Liver (tissue), 3 donors: ENCODE measurements at regions not wholly inside any gene's neighbourhood (a gene's known extent, or its start where the extent isn't known, plus 50 kb on each side); places are given as distances from the start of the nearest gene placed in this dataset.

Experiments
- EGR1 ChIP-seq, 2 donors: IDR thresholded peaks; 2 replicates each; pipeline ENCODE4 v1.6.1; 2016 to 2018; ENCODE audit warnings: antibody characterized with exemption in 2 of 2, low read depth in 2 of 2
- FOXA1 ChIP-seq: IDR thresholded peaks from 2 replicates; pipeline ENCODE4 v1.6.1; 2016; ENCODE audit warnings: antibody characterized with exemption
- GABPA ChIP-seq, 2 donors: IDR thresholded peaks in 1 of 2; conservative IDR thresholded peaks in 1 of 2; 2 replicates each; pipeline ENCODE4 v1.6.1; 2016; ENCODE audit warnings: antibody characterized with exemption in 2 of 2, mild to moderate bottlenecking in 1 of 2, moderate library complexity in 1 of 2
- JUND ChIP-seq, 2 donors: IDR thresholded peaks; 2 replicates each; pipeline ENCODE4 v1.6.1; 2016; ENCODE audit warnings: antibody characterized with exemption in 2 of 2
- RAD21 ChIP-seq, 2 donors: IDR thresholded peaks; 2 replicates each; pipeline ENCODE4 v1.6.1; 2016; ENCODE audit warnings: antibody characterized with exemption in 2 of 2, mild to moderate bottlenecking in 2 of 2
- RXRA ChIP-seq, 2 donors: IDR thresholded peaks; 2 replicates each; pipeline ENCODE4 v1.6.1; 2017 to 2018; ENCODE audit warnings: antibody characterized with exemption in 2 of 2, mild to moderate bottlenecking in 1 of 2
- SP1 ChIP-seq: IDR thresholded peaks from 2 replicates; pipeline ENCODE4 v1.6.1; 2018; ENCODE audit warnings: antibody characterized with exemption, mild to moderate bottlenecking
- TAF1 ChIP-seq: conservative IDR thresholded peaks from 2 replicates; pipeline ENCODE4 v1.6.1; 2016; ENCODE audit warnings: antibody characterized with exemption, mild to moderate bottlenecking
- YY1 ChIP-seq: IDR thresholded peaks from 2 replicates; pipeline ENCODE4 v1.6.1; 2016; ENCODE audit warnings: antibody characterized with exemption, mild to moderate bottlenecking
- TF ChIP-seq, protein P1 (sequence below): fragments of 150-350 bp; IDR thresholded peaks from 2 replicates; pipeline ENCODE4 v1.5.1; 2017; ENCODE audit warnings: improper control_type of control experiment, low read depth, low read length; ENCODE audit not compliant: missing input control
- TF ChIP-seq, protein P2 (sequence below): IDR thresholded peaks from 2 replicates; pipeline ENCODE4 v1.6.1; 2016; ENCODE audit warnings: antibody characterized with exemption
- TF ChIP-seq, protein P3 (sequence below): IDR thresholded peaks from 2 replicates; pipeline ENCODE4 v1.6.1; 2016; ENCODE audit warnings: antibody characterized with exemption, mild to moderate bottlenecking
- TF ChIP-seq, protein P4 (sequence below): IDR thresholded peaks from 2 replicates; pipeline ENCODE4 v1.6.1; 2016; ENCODE audit warnings: antibody characterized with exemption
- donor health status: healthy.
- donor health status: healthy.

DNA sequence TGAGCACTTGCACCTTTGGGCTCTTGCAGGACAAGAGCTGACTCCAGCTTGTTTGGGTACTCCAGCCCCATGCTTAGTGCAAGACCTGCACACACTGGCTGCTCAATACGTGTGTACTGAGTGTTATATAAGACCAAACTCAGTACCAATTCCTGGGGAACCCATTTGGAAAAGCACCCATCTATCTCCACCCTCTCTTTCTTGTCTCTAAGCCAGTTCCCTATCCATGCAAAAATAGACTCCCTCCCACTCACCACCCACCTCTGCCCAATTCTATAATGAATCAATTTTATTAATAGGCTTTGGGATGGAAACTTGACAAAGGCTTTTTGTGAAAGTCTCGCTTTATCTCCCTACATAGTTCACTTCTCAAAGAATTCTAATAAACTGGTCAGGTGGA is 60.9 kb upstream of the CPLX2 start:
- no peak for TF ChIP-seq EGR1 (IDR thresholded peaks at IDR 0.05; ENCODE audit: low read depth in 2 of 2)
- TF ChIP-seq, protein P1, sequence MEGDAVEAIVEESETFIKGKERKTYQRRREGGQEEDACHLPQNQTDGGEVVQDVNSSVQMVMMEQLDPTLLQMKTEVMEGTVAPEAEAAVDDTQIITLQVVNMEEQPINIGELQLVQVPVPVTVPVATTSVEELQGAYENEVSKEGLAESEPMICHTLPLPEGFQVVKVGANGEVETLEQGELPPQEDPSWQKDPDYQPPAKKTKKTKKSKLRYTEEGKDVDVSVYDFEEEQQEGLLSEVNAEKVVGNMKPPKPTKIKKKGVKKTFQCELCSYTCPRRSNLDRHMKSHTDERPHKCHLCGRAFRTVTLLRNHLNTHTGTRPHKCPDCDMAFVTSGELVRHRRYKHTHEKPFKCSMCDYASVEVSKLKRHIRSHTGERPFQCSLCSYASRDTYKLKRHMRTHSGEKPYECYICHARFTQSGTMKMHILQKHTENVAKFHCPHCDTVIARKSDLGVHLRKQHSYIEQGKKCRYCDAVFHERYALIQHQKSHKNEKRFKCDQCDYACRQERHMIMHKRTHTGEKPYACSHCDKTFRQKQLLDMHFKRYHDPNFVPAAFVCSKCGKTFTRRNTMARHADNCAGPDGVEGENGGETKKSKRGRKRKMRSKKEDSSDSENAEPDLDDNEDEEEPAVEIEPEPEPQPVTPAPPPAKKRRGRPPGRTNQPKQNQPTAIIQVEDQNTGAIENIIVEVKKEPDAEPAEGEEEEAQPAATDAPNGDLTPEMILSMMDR, result no peak
- TF ChIP-seq TAF1, result no peak
- TF ChIP-seq, protein P2, sequence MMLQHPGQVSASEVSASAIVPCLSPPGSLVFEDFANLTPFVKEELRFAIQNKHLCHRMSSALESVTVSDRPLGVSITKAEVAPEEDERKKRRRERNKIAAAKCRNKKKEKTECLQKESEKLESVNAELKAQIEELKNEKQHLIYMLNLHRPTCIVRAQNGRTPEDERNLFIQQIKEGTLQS, result no peak
- TF ChIP-seq GABPA (IDR thresholded peaks at IDR 0.05 in 1 of 2, conservative IDR thresholded peaks at IDR 0.05 in 1 of 2), result no peak
- TF ChIP-seq RAD21 (IDR thresholded peaks at IDR 0.05), result no peak
- TF ChIP-seq, protein P3, sequence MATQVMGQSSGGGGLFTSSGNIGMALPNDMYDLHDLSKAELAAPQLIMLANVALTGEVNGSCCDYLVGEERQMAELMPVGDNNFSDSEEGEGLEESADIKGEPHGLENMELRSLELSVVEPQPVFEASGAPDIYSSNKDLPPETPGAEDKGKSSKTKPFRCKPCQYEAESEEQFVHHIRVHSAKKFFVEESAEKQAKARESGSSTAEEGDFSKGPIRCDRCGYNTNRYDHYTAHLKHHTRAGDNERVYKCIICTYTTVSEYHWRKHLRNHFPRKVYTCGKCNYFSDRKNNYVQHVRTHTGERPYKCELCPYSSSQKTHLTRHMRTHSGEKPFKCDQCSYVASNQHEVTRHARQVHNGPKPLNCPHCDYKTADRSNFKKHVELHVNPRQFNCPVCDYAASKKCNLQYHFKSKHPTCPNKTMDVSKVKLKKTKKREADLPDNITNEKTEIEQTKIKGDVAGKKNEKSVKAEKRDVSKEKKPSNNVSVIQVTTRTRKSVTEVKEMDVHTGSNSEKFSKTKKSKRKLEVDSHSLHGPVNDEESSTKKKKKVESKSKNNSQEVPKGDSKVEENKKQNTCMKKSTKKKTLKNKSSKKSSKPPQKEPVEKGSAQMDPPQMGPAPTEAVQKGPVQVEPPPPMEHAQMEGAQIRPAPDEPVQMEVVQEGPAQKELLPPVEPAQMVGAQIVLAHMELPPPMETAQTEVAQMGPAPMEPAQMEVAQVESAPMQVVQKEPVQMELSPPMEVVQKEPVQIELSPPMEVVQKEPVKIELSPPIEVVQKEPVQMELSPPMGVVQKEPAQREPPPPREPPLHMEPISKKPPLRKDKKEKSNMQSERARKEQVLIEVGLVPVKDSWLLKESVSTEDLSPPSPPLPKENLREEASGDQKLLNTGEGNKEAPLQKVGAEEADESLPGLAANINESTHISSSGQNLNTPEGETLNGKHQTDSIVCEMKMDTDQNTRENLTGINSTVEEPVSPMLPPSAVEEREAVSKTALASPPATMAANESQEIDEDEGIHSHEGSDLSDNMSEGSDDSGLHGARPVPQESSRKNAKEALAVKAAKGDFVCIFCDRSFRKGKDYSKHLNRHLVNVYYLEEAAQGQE, result no peak
- TF ChIP-seq SP1, result no peak
- no peak for TF ChIP-seq RXRA (IDR thresholded peaks at IDR 0.05)
- TF ChIP-seq YY1, result no peak
- TF ChIP-seq, protein P4, sequence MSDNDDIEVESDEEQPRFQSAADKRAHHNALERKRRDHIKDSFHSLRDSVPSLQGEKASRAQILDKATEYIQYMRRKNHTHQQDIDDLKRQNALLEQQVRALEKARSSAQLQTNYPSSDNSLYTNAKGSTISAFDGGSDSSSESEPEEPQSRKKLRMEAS, result no peak
- no peak for TF ChIP-seq FOXA1
- TF ChIP-seq JUND (IDR thresholded peaks at IDR 0.05), result no peak
